AG04450 (cell line): ENCODE measurements at regions not wholly inside any gene's neighbourhood (a gene's known extent, or its start where the extent isn't known, plus 50 kb on each side); places are given as distances from the start of the nearest gene placed in this dataset.

ENCODE experiments used
- CTCF ChIA-PET: fragments of 300-600, 350-600 bp; formaldehyde crosslinking; extraction: SDS; loops from one replicate; lab custom pipeline; 2022; ENCODE audit warnings: antibody characterized with exemption, inconsistent platforms; lab: Charles Lee
- POLR2A ChIA-PET: fragments of 350-600 bp; formaldehyde crosslinking; extraction: SDS; loops from one replicate; lab custom pipeline; 2021; ENCODE audit warnings: antibody characterized with exemption, inconsistent platforms; lab: Yijun Ruan, JAX
- DNase-seq: peaks from one replicate; pipeline ENCODE4 v3.0.0-alpha.2; 2011; ENCODE audit warnings: low read depth, low spot score
- H3K27ac ChIP-seq: one replicate; pipeline ENCODE4 v1.5.1; 2012; ENCODE audit warnings: low read depth, low read length, control low read depth
- H3K27me3 ChIP-seq: one replicate; pipeline ENCODE4 v1.6.0; 2012; ENCODE audit warnings: low read length; ENCODE audit not compliant: control insufficient read depth, insufficient read depth
- H3K4me3 ChIP-seq: 2 replicates; pipeline ENCODE4 v1.5.1; 2011; ENCODE audit warnings: mild to moderate bottlenecking, low read depth, low read length, control low read depth
- H3K9me3 ChIP-seq: 2 replicates; pipeline ENCODE4 v1.5.1; 2012; ENCODE audit warnings: low read length; ENCODE audit not compliant: control insufficient read depth, insufficient read depth
- TF ChIP-seq, protein P1 (sequence below): IDR thresholded peaks from 2 replicates; pipeline ENCODE4 v1.5.1; 2011; ENCODE audit warnings: low read depth, low read length, control low read depth, inconsistent platforms

DNA sequence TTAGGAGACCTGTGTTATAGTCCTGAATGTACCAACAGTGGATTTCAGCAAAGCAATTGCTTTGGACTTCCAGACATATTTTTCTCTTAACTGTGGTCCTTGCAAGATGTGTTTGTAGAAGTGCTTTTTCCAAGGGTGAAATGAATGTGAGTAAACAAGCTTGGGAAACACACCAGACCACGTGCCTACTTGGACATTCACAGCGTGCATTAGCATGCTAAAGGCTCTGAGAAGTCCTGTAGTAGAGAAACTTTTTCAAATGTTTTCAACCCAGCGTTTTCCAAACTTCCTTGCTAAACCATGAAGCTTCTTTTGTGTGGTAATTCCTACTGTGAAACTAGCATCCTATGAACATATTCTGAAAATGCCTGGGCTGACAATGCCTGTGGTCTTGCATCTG lies 91.2 kb upstream of the DBX1 start:
- no peak overlapping the region for H3K4me3 ChIP-seq
- no peak overlapping the region for H3K27ac ChIP-seq
- H3K27me3 ChIP-seq = peaks cover 6% of the 10 kb centered on the region
- POLR2A ChIA-PET = no interaction called here
- DNase-seq = no peak
- CTCF ChIA-PET = interaction anchor here (0.7 kb wide), 1 partner anchor 103 kb away, joined by 3 read pairs; no protein-coding TSS in a partner anchor
- no peaks in the 10 kb centered on the region for H3K9me3 ChIP-seq
- TF ChIP-seq, protein P1, sequence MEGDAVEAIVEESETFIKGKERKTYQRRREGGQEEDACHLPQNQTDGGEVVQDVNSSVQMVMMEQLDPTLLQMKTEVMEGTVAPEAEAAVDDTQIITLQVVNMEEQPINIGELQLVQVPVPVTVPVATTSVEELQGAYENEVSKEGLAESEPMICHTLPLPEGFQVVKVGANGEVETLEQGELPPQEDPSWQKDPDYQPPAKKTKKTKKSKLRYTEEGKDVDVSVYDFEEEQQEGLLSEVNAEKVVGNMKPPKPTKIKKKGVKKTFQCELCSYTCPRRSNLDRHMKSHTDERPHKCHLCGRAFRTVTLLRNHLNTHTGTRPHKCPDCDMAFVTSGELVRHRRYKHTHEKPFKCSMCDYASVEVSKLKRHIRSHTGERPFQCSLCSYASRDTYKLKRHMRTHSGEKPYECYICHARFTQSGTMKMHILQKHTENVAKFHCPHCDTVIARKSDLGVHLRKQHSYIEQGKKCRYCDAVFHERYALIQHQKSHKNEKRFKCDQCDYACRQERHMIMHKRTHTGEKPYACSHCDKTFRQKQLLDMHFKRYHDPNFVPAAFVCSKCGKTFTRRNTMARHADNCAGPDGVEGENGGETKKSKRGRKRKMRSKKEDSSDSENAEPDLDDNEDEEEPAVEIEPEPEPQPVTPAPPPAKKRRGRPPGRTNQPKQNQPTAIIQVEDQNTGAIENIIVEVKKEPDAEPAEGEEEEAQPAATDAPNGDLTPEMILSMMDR = no peak

DNA sequence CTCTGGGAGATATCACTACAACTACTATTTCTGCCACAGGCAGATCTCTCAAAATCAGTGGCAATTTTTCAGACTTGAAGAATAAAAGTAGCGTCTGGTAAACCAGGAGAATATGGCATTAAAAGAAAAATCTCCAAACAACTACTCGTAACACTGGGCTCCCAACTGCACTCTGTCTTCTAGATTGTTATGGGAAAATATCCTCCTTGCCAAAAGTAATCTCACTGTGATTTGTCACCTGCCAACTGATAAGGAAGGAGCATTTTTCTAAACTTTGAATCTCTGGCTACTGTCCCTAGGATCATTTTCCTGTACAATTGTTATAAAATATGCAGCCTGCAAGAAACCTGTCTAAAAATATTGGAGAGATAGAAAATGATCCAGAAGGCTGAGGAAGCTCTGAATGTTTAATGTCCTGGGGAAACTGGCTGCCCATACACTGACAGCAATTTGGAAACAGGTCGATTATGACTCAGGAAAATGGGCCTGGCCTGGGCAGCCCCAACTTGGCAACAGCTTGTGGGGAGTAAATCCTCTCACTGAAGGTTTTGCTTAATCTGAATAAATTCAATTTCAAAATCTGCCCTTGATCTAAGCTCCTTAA lies 90.5 kb upstream of the DBX1 start:
- no peak overlapping the region for H3K4me3 ChIP-seq
- POLR2A ChIA-PET = no interaction called here
- no peaks in the 10 kb centered on the region for H3K9me3 ChIP-seq
- CTCF ChIA-PET = interaction anchor here (0.7 kb wide), 1 partner anchor 104 kb away, joined by 3 read pairs; no protein-coding TSS in a partner anchor
- TF ChIP-seq, protein P1 = no peak
- H3K27ac ChIP-seq = no peak overlapping the region
- no peak for DNase-seq
- H3K27me3 ChIP-seq = peaks cover 10% of the 10 kb centered on the region

DNA sequence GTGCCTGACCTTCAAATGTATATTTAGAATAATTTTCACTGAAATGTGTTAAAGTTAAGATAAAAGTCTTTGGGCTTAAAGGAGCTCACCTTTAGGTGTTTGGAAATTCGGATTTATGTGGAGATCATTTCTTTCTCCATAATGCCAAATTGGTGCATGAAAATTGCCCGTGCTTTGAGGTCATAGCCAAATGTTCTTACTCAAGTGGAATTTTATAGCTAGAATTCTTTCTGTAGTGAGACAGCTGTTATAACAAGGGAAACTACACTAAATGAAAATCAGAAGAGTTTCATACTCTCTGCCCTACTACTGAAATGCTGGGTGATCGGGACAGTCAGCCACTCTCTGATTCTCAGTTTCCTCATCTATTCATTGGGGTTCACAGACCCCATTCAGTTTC lies 89.5 kb upstream of the DBX1 start:
- Histone ChIP-seq H3K9me3 (no peaks in the 10 kb centered on the region), H3K4me3 (no peak overlapping the region), H3K27ac (no peak overlapping the region), H3K27me3 (peaks cover 10% of the 10 kb centered on the region)
- ChIA-PET POLR2A (no interaction called here), CTCF (no interaction called here)
- TF ChIP-seq, protein P1 = no peak
- DNase-seq = no peak

DNA sequence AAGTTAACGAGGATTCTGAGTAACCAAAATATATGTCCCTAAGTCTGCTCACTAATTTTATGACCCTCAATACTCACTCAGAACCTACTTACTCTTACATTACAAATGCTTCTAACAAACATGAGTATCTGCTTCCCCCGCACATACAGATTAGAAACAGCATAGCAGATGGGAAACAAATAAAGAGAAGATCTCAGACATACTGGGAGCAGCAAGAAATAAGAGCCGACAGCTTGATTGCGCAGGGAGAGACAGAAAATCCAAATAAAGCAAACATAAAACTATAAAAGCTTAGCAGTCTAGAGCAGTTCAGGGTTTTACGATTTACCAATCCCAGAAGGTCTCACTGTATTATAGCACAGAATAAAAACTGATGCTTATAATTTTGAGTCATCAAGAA lies 89.1 kb upstream of the DBX1 start:
- TF ChIP-seq, protein P1 = no peak
- peaks cover 13% of the 10 kb centered on the region for H3K27me3 ChIP-seq
- POLR2A ChIA-PET = no interaction called here

DNA sequence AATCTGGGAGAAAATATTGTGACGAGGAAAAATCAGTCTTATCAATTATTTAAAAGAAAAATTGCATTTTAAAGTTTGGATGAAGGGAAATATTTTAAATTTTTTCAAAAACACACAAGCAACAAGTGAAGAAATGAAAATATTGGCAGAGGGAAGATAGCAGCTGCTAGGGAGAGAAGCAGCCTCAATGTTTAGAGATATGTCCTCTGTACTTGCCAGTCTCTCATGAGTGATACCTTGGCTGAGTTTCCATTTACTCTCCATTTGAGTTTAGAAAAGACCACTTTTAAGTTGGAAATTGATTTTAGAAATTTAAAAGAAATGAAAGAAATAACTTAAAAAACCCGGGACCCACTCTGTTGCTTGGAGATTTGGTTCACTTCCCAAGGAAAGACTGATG lies 88.6 kb upstream of the DBX1 start:
- H3K27ac ChIP-seq = no peak overlapping the region
- no peak for DNase-seq
- ChIA-PET CTCF (no interaction called here), POLR2A (no interaction called here)
- H3K4me3 ChIP-seq = no peak overlapping the region
- H3K9me3 ChIP-seq = no peaks in the 10 kb centered on the region
- TF ChIP-seq, protein P1 = no peak
- H3K27me3 ChIP-seq = peaks cover 13% of the 10 kb centered on the region

More for the DNA sequence above, 89.1 kb upstream of the DBX1 start:
- no peaks in the 10 kb centered on the region for H3K9me3 ChIP-seq
- H3K4me3 ChIP-seq = no peak overlapping the region
- no peak for DNase-seq
- no peak overlapping the region for H3K27ac ChIP-seq
- CTCF ChIA-PET = no interaction called here
